Endothelial cell of umbilical vein (primary cell): ENCODE measurements at regions not wholly inside any gene's neighbourhood (a gene's known extent, or its start where the extent isn't known, plus 50 kb on each side); places are given as distances from the start of the nearest gene placed in this dataset.

Experiments
- BruUV-seq: library from RNA; stranded (reverse); fragments of 400-500 nt; replicated peaks from 2 replicates; lab custom pipeline; 2021; lab: Mats Ljungman, UMichigan
- CTCF ChIA-PET: fragments of 300-600, 350-600 bp; sonication (Branson Sonifier 250); formaldehyde crosslinking; loops from one replicate; lab custom pipeline; 2021; ENCODE audit warnings: antibody characterized with exemption, inconsistent platforms; lab: Charles Lee
- POLR2A ChIA-PET: fragments of 300-600, 350-600 bp; sonication (Branson Sonifier 250); formaldehyde crosslinking; loops from one replicate; lab custom pipeline; 2021; ENCODE audit warnings: antibody characterized with exemption, inconsistent platforms; lab: Charles Lee
- DNase-seq: peaks from one replicate; pipeline ENCODE4 v3.0.0-alpha.2; 2011; ENCODE audit warnings: low read depth, low spot score
- FAIRE-seq: peaks from 2 replicates; lab custom pipeline; 2011; peaks lifted over from hg19 to GRCh38; lab: Jason Lieb, UNC
- H2AFZ ChIP-seq: 2 replicates; pipeline ENCODE4 v1.6.0; 2012; ENCODE audit warnings: low read depth, low read length, control low read depth, inconsistent platforms
- H3K27ac ChIP-seq: 2 replicates; pipeline ENCODE4 v1.5.1; 2011; ENCODE audit warnings: low read depth, mild to moderate bottlenecking, control low read depth, low read length, moderate library complexity; ENCODE audit not compliant: insufficient read depth
- H3K27me3 ChIP-seq, 2 experiments: 2 replicates each; pipeline versions ENCODE4 v1.6.0 to v1.6.1; 2011; ENCODE audit warnings: low read length in 2 of 2, mixed read lengths in 1 of 2; ENCODE audit not compliant: control insufficient read depth in 2 of 2, insufficient read depth in 2 of 2
- H3K36me3 ChIP-seq, 2 experiments: 2 replicates in 1 of 2; 3 replicates in 1 of 2; pipeline ENCODE4 v1.5.1; 2011; ENCODE audit warnings: low read length in 2 of 2, mild to moderate bottlenecking in 1 of 2, moderate library complexity in 1 of 2; ENCODE audit not compliant: control insufficient read depth in 2 of 2, insufficient read depth in 2 of 2; ENCODE audit errors: extremely low read depth in 1 of 2
- H3K4me1 ChIP-seq: 3 replicates; pipeline ENCODE4 v1.5.1; 2011; ENCODE audit warnings: mild to moderate bottlenecking, low read length; ENCODE audit not compliant: control insufficient read depth, insufficient read depth; ENCODE audit errors: extremely low read depth
- H3K4me2 ChIP-seq: 2 replicates; pipeline ENCODE4 v1.6.1; 2011; ENCODE audit warnings: low read length, control low read depth, mixed read lengths; ENCODE audit not compliant: insufficient read depth
- H3K4me3 ChIP-seq, 3 experiments: fragments of 200-600 bp in 1 of 3; sonication (generic), shearing (Covaris generic) in 1 of 3; replicated peaks in 1 of 3; 2 replicates each; pipeline ENCODE4 v1.5.1; 2011 to 2016; ENCODE audit warnings: control low read depth in 3 of 3, low read length in 3 of 3, mild to moderate bottlenecking in 2 of 3, inconsistent platforms in 1 of 3, low read depth in 1 of 3, moderate library complexity in 1 of 3; ENCODE audit not compliant: insufficient read depth in 1 of 3
- H3K79me2 ChIP-seq: 2 replicates; pipeline ENCODE4 v1.6.0; 2012; ENCODE audit warnings: low read length, inconsistent platforms; ENCODE audit not compliant: control insufficient read depth, insufficient read depth
- H3K9ac ChIP-seq: replicated peaks from 2 replicates; pipeline ENCODE3; 2011; ENCODE audit warnings: low read length, control low read depth; ENCODE audit not compliant: insufficient read depth; ENCODE audit errors: extremely low read depth
- H3K9me1 ChIP-seq: replicated peaks from 3 replicates; pipeline ENCODE4 v1.6.0; 2011; ENCODE audit warnings: mild to moderate bottlenecking, low read length; ENCODE audit not compliant: control insufficient read depth, insufficient read depth; ENCODE audit errors: extremely low read depth
- H3K9me3 ChIP-seq: replicated peaks from 2 replicates; pipeline ENCODE4 v1.5.1; 2012; ENCODE audit warnings: low read length, inconsistent platforms; ENCODE audit not compliant: control insufficient read depth, insufficient read depth
- H4K20me1 ChIP-seq: replicated peaks from 2 replicates; pipeline ENCODE3; 2011; ENCODE audit warnings: mild to moderate bottlenecking, low read length; ENCODE audit not compliant: control insufficient read depth, insufficient read depth; ENCODE audit errors: extremely low read depth
- CTCF ChIP-seq, 2 donors: IDR thresholded peaks; 1 replicate in 1 of 2; 2 replicates in 1 of 2; pipeline ENCODE4 v1.5.1; 2011; ENCODE audit warnings: low read length in 2 of 2, mild to moderate bottlenecking in 2 of 2, moderate library complexity in 2 of 2, control low read depth in 1 of 2, inconsistent platforms in 1 of 2, low read depth in 1 of 2; ENCODE audit not compliant: insufficient read depth in 1 of 2; ENCODE audit errors: extremely low read depth in 1 of 2
- EZH2 ChIP-seq: IDR thresholded peaks from 2 replicates; pipeline ENCODE4 v1.6.1; 2012; ENCODE audit warnings: borderline replicate concordance, low read depth, mild to moderate bottlenecking, moderate library complexity, low read length, inconsistent platforms; ENCODE audit not compliant: severe bottlenecking
- FOS ChIP-seq: IDR thresholded peaks from 2 replicates; pipeline ENCODE4 v1.6.1; 2011; ENCODE audit warnings: mild to moderate bottlenecking, low read length, moderate library complexity, borderline replicate concordance; ENCODE audit not compliant: insufficient read depth
- GATA2 ChIP-seq: IDR thresholded peaks from 2 replicates; pipeline ENCODE4 v1.7.0; 2011; ENCODE audit warnings: low read depth, mild to moderate bottlenecking, moderate library complexity, mixed read lengths, low read length; ENCODE audit not compliant: insufficient read length, insufficient read depth
- JUN ChIP-seq: IDR thresholded peaks from 2 replicates; pipeline ENCODE4 v1.6.1; 2011; ENCODE audit warnings: borderline replicate concordance, low read depth; ENCODE audit not compliant: insufficient read length, insufficient read depth
- MAX ChIP-seq: IDR thresholded peaks from 2 replicates; pipeline ENCODE4 v1.6.1; 2011; ENCODE audit not compliant: insufficient read depth, insufficient read length
- MYC ChIP-seq: IDR thresholded peaks from one replicate; pipeline ENCODE4 v1.6.1; 2011; ENCODE audit warnings: mild to moderate bottlenecking, low read depth, low read length
- POLR2A ChIP-seq: IDR thresholded peaks from 2 replicates; pipeline ENCODE4 v1.6.1; 2012; ENCODE audit warnings: low read depth, mild to moderate bottlenecking, control low read depth, low read length
- POLR2AphosphoS5 ChIP-seq: IDR thresholded peaks from 2 replicates; pipeline ENCODE4 v1.6.1; 2012; ENCODE audit warnings: low read depth, mild to moderate bottlenecking, control low read depth, low read length, moderate library complexity; ENCODE audit not compliant: insufficient read depth
- dilution Hi-C: fragments of 300-500 bp; cut with MboI; formaldehyde crosslinking; loops from one replicate; pipeline ENCODE4 v1.15.0; 2019; ENCODE audit warnings: low sequenced_read_pairs; ENCODE audit not compliant: extremely low pct_ligation_motif_present
- intact Hi-C: fragments of 100-400 bp; cut with micrococcal nuclease; formaldehyde crosslinking; loops from one replicate; pipeline ENCODE4 v1.10.0; 2022

DNA sequence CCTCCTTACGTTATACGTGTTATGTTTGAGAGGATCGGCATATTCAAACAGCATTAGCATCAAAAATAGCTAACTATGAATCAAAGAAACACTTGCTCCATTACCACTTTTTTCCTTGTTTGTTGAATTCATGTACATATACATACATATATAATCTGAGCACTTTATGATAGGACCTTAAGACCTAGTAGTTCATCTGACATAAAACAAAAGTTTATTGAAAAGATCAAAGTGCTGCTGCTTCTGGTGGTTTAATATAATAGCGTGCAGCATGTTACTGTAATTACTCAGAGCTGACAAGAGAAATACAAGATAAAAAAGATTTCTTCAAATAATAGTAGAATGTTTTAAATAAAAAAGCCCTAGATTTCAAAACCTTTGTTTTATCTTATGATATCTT lies 1850.9 kb upstream of the LRRTM1 start:
- Histone ChIP-seq H3K9me1 (no peaks in the 10 kb centered on the region), H3K79me2 (no peaks in the 10 kb centered on the region), H3K4me3 (no peak overlapping the region), H3K27me3 (no peaks in the 10 kb centered on the region), H3K9ac (no peak overlapping the region), H3K27ac (no peak overlapping the region), H3K36me3 (no peaks in the 10 kb centered on the region), H3K4me2 (no peak overlapping the region), H3K9me3 (no peaks in the 10 kb centered on the region), H3K4me1 (no peaks in the 10 kb centered on the region), H2AFZ (no peak overlapping the region), H4K20me1 (no peaks in the 10 kb centered on the region)
- CTCF ChIA-PET = no interaction called here
- intact Hi-C loops (no loop called here), dilution Hi-C loops (no loop called here)
- POLR2A ChIA-PET = no interaction called here
- FAIRE-seq (no peak), DNase-seq (no peak)
- no TSS peak for BruUV-seq
- TF ChIP-seq FOS (no peak), EZH2 (no peak), CTCF (IDR thresholded peaks at IDR 0.05; ENCODE audit: extremely low read depth in 1 of 2, insufficient read depth in 1 of 2, low read depth in 1 of 2, low read length in 2 of 2) (no peak), POLR2AphosphoS5 (no peak), POLR2A (no peak), MYC (no peak), JUN (no peak), MAX (no peak), GATA2 (no peak)
